Coronary artery (tissue), 2 donors: ENCODE measurements at regions not wholly inside any gene's neighbourhood (a gene's known extent, or its start where the extent isn't known, plus 50 kb on each side); places are given as distances from the start of the nearest gene placed in this dataset.

Experiments used
- DNase-seq: peaks from one replicate; pipeline ENCODE4 v3.0.0-alpha.2; 2017; ENCODE audit warnings: low spot score
- H3K27ac ChIP-seq, 2 donors: fragments of 200-600 bp; sonication (generic); one replicate each; pipeline ENCODE4 v1.5.1; 2016 to 2019
- H3K4me3 ChIP-seq: fragments of 200-600 bp; sonication (generic); 2 replicates; pipeline ENCODE4 v1.5.1; 2016; ENCODE audit warnings: mild to moderate bottlenecking, moderate library complexity
- CTCF ChIP-seq: fragments of 200-600 bp; sonication (generic); IDR thresholded peaks from one replicate; pipeline ENCODE4 v1.5.1; 2019; ENCODE audit warnings: antibody characterized with exemption

- no peak overlapping the region for H3K4me3 ChIP-seq
- no peak for TF ChIP-seq CTCF
These were observed 254.8 kb downstream of the KCNS3 start for GRCh38 chr2:18133310-18133709.

GRCh38 chr2:18132697-18133096, 254.2 kb downstream of the KCNS3 start:
- no peak for DNase-seq
- Histone ChIP-seq H3K27ac (no peak overlapping the region), H3K4me3 (no peak overlapping the region)
- no peak for TF ChIP-seq CTCF

More at GRCh38 chr2:18133310-18133709, 254.8 kb downstream of the KCNS3 start:
- H3K27ac ChIP-seq, result no peak overlapping the region
- DNase-seq, result no peak

- H3K27ac ChIP-seq, result no peak overlapping the region
- TF ChIP-seq CTCF, result no peak
- no peak overlapping the region for H3K4me3 ChIP-seq
- DNase-seq, result no peak
These were observed 253.3 kb downstream of the KCNS3 start for GRCh38 chr2:18131761-18132160.

- TF ChIP-seq CTCF, result no peak
- no peak overlapping the region for H3K27ac ChIP-seq
- H3K4me3 ChIP-seq, result no peak overlapping the region
- DNase-seq, result no peak
These were observed 250.9 kb downstream of the KCNS3 start for GRCh38 chr2:18129348-18129747.

- DNase-seq, result no peak
- no peak for TF ChIP-seq CTCF
These were observed 246.8 kb downstream of the KCNS3 start for GRCh38 chr2:18125303-18125702.

GRCh38 chr2:18124116-18124835, 245.8 kb downstream of the KCNS3 start:
- DNase-seq, result no peak
- no peak overlapping the region for H3K27ac ChIP-seq
- no peak overlapping the region for H3K4me3 ChIP-seq
- no peak for TF ChIP-seq CTCF

More at GRCh38 chr2:18125303-18125702, 246.8 kb downstream of the KCNS3 start:
- Histone ChIP-seq H3K27ac (no peak overlapping the region), H3K4me3 (no peak overlapping the region)

GRCh38 chr2:18123577-18123976, 245.1 kb downstream of the KCNS3 start:
- no peak for TF ChIP-seq CTCF
- Histone ChIP-seq H3K27ac (no peak overlapping the region), H3K4me3 (no peak overlapping the region)
- no peak for DNase-seq
